Karpas-422 (cell line): ENCODE measurements at regions not wholly inside any gene's neighbourhood (a gene's known extent, or its start where the extent isn't known, plus 50 kb on each side); places are given as distances from the start of the nearest gene placed in this dataset.

ENCODE experiments used
- DNase-seq: peaks from one replicate; pipeline ENCODE4 v3.0.0-alpha.2; 2015
- H2AFZ ChIP-seq: fragments of 200-600 bp; sonication (generic); 2 replicates; pipeline ENCODE4 v1.6.1; 2014; ENCODE audit warnings: antibody characterized with exemption, low read length, mixed read lengths
- H3K27ac ChIP-seq: fragments of 200-600 bp; sonication (generic); 2 replicates; pipeline ENCODE4 v1.5.1; 2014; ENCODE audit warnings: mild to moderate bottlenecking, low read length, moderate library complexity
- H3K27me3 ChIP-seq: fragments of 200-600 bp; sonication (generic); 2 replicates; pipeline ENCODE4 v1.6.1; 2014; ENCODE audit warnings: low read length, mixed read lengths
- H3K36me3 ChIP-seq: fragments of 200-600 bp; sonication (generic); 2 replicates; pipeline ENCODE4 v1.6.1; 2014; ENCODE audit warnings: low read length, mixed read lengths; ENCODE audit not compliant: insufficient read depth
- H3K4me1 ChIP-seq: fragments of 200-600 bp; sonication (generic); 2 replicates; pipeline ENCODE4 v1.6.1; 2014; ENCODE audit warnings: mild to moderate bottlenecking, low read length, mixed read lengths
- H3K4me2 ChIP-seq: fragments of 200-600 bp; sonication (generic); 2 replicates; pipeline ENCODE4 v1.6.1; 2014; ENCODE audit warnings: low read length, low read depth, mild to moderate bottlenecking; ENCODE audit not compliant: poor library complexity, severe bottlenecking
- H3K4me3 ChIP-seq: fragments of 200-600 bp; sonication (generic); 2 replicates; pipeline ENCODE4 v1.5.1; 2014; ENCODE audit warnings: mild to moderate bottlenecking, antibody characterized with exemption, low read length, mixed read lengths
- H3K79me2 ChIP-seq: fragments of 200-600 bp; sonication (generic); 2 replicates; pipeline ENCODE4 v1.6.1; 2014; ENCODE audit warnings: mild to moderate bottlenecking, low read length, mixed read lengths
- H3K9ac ChIP-seq: fragments of 200-600 bp; sonication (generic); 2 replicates; pipeline ENCODE4 v1.6.0; 2014; ENCODE audit warnings: low read length
- H3K9me2 ChIP-seq: fragments of 200-600 bp; sonication (generic), shearing (Covaris generic); replicated peaks from 2 replicates; pipeline ENCODE4 v1.6.0; 2014; ENCODE audit warnings: mild to moderate bottlenecking, low read length, moderate library complexity; ENCODE audit not compliant: insufficient read depth
- H3K9me3 ChIP-seq: fragments of 300-700, 200-600 bp; sonication (generic); 2 replicates; pipeline ENCODE4 v1.6.1; 2014; ENCODE audit warnings: low read length, mixed read lengths
- H4K20me1 ChIP-seq: fragments of 200-600 bp; sonication (generic); 2 replicates; pipeline ENCODE4 v1.6.1; 2014; ENCODE audit warnings: mild to moderate bottlenecking, antibody characterized with exemption, low read length, low read depth; ENCODE audit not compliant: insufficient read depth

GRCh38 chr10:124340033-124340760 is 78.5 kb downstream of the OAT start:
- Histone ChIP-seq H3K27ac (no peak overlapping the region), H3K4me2 (no peak overlapping the region)

GRCh38 chr10:124339119-124340032 is 79.3 kb downstream of the OAT start:
- no peaks in the 10 kb centered on the region for H3K9me3 ChIP-seq
- H3K27me3 ChIP-seq: no peaks in the 10 kb centered on the region
- no peak overlapping the region for H3K4me2 ChIP-seq
- no peak overlapping the region for H3K27ac ChIP-seq
- H3K9ac ChIP-seq: no peak overlapping the region
- no peaks in the 10 kb centered on the region for H4K20me1 ChIP-seq
- DNase-seq: no peak
- no peak overlapping the region for H3K4me3 ChIP-seq
- no peaks in the 10 kb centered on the region for H3K79me2 ChIP-seq
- H3K4me1 ChIP-seq: peaks cover 9% of the 10 kb centered on the region
- H2AFZ ChIP-seq: no peak overlapping the region
- H3K36me3 ChIP-seq: no peaks in the 10 kb centered on the region
- H3K9me2 ChIP-seq: no peaks in the 10 kb centered on the region

More at GRCh38 chr10:124340033-124340760, 78.5 kb downstream of the OAT start:
- H3K9ac ChIP-seq: no peak overlapping the region
- H4K20me1 ChIP-seq: no peaks in the 10 kb centered on the region
- no peak for DNase-seq
- H3K27me3 ChIP-seq: no peaks in the 10 kb centered on the region
- no peaks in the 10 kb centered on the region for H3K9me3 ChIP-seq
- H3K4me3 ChIP-seq: no peak overlapping the region
- H3K4me1 ChIP-seq: peaks cover 9% of the 10 kb centered on the region
- no peaks in the 10 kb centered on the region for H3K36me3 ChIP-seq
- H2AFZ ChIP-seq: no peak overlapping the region
- no peaks in the 10 kb centered on the region for H3K9me2 ChIP-seq
- no peaks in the 10 kb centered on the region for H3K79me2 ChIP-seq

GRCh38 chr10:124338276-124338925 is 80.3 kb downstream of the OAT start:
- H3K27ac ChIP-seq: no peak overlapping the region
- H2AFZ ChIP-seq: no peak overlapping the region
- H3K9ac ChIP-seq: no peak overlapping the region
- no peaks in the 10 kb centered on the region for H3K9me2 ChIP-seq
- H3K4me1 ChIP-seq: peaks cover 9% of the 10 kb centered on the region
- DNase-seq: no peak
- H3K27me3 ChIP-seq: no peaks in the 10 kb centered on the region
- no peaks in the 10 kb centered on the region for H3K79me2 ChIP-seq
- no peak overlapping the region for H3K4me3 ChIP-seq
- no peaks in the 10 kb centered on the region for H3K9me3 ChIP-seq
- no peak overlapping the region for H3K4me2 ChIP-seq
- no peaks in the 10 kb centered on the region for H4K20me1 ChIP-seq
- H3K36me3 ChIP-seq: no peaks in the 10 kb centered on the region

GRCh38 chr10:124336186-124336585 is 82.5 kb downstream of the OAT start:
- H3K79me2 ChIP-seq: no peaks in the 10 kb centered on the region
- no peak overlapping the region for H3K9ac ChIP-seq
- H3K4me2 ChIP-seq: no peak overlapping the region
- DNase-seq: no peak
- H3K27me3 ChIP-seq: no peaks in the 10 kb centered on the region; the same call in 1 of the 2 replicates
- H2AFZ ChIP-seq: no peak overlapping the region
- no peak overlapping the region for H3K27ac ChIP-seq
- H3K4me1 ChIP-seq: peaks cover 5% of the 10 kb centered on the region
- no peak overlapping the region for H3K4me3 ChIP-seq
- H3K9me3 ChIP-seq: peaks cover 3% of the 10 kb centered on the region; the same call in 1 of the 2 replicates
- H3K9me2 ChIP-seq: no peaks in the 10 kb centered on the region
- no peaks in the 10 kb centered on the region for H3K36me3 ChIP-seq
- no peaks in the 10 kb centered on the region for H4K20me1 ChIP-seq

- no peaks in the 10 kb centered on the region for H3K36me3 ChIP-seq
- peaks cover 3% of the 10 kb centered on the region; the same call in 1 of the 2 replicates for H3K9me3 ChIP-seq
- no peak overlapping the region for H2AFZ ChIP-seq
- H3K9ac ChIP-seq: no peak overlapping the region
- no peak overlapping the region for H3K4me3 ChIP-seq
- no peaks in the 10 kb centered on the region for H3K4me1 ChIP-seq
- H3K27me3 ChIP-seq: no peaks in the 10 kb centered on the region; the same call in 1 of the 2 replicates
- DNase-seq: no peak
- no peak overlapping the region for H3K27ac ChIP-seq
- H3K4me2 ChIP-seq: no peak overlapping the region
- no peaks in the 10 kb centered on the region for H3K79me2 ChIP-seq
- no peaks in the 10 kb centered on the region for H3K9me2 ChIP-seq
- no peaks in the 10 kb centered on the region for H4K20me1 ChIP-seq
Observed at GRCh38 chr10:124333931-124334330, 84.8 kb downstream of the OAT start.

GRCh38 chr10:124332426-124332825 is 86.3 kb downstream of the OAT start:
- Histone ChIP-seq H3K27me3 (no peaks in the 10 kb centered on the region; the same call in 1 of the 2 replicates), H3K4me2 (no peak overlapping the region), H3K9me2 (no peaks in the 10 kb centered on the region), H2AFZ (no peak overlapping the region), H3K9ac (no peak overlapping the region), H3K36me3 (no peaks in the 10 kb centered on the region), H4K20me1 (no peaks in the 10 kb centered on the region), H3K27ac (no peak overlapping the region), H3K9me3 (peaks cover 3% of the 10 kb centered on the region; the same call in 1 of the 2 replicates), H3K79me2 (no peaks in the 10 kb centered on the region), H3K4me3 (no peak overlapping the region), H3K4me1 (no peaks in the 10 kb centered on the region)
- DNase-seq: no peak

- no peaks in the 10 kb centered on the region; the same call in 1 of the 2 replicates for H3K27me3 ChIP-seq
- H3K4me2 ChIP-seq: no peak overlapping the region
- H3K4me1 ChIP-seq: no peaks in the 10 kb centered on the region
- H3K27ac ChIP-seq: no peak overlapping the region
- no peak for DNase-seq
- no peaks in the 10 kb centered on the region for H3K79me2 ChIP-seq
- H3K36me3 ChIP-seq: no peaks in the 10 kb centered on the region
- H3K9ac ChIP-seq: no peak overlapping the region
- H3K9me3 ChIP-seq: peaks cover 3% of the 10 kb centered on the region; the same call in 1 of the 2 replicates
- no peak overlapping the region for H3K4me3 ChIP-seq
- no peaks in the 10 kb centered on the region for H3K9me2 ChIP-seq
- no peak overlapping the region for H2AFZ ChIP-seq
- H4K20me1 ChIP-seq: no peaks in the 10 kb centered on the region
Observed at GRCh38 chr10:124329941-124330340, 88.8 kb downstream of the OAT start.

- H3K9me2 ChIP-seq: no peaks in the 10 kb centered on the region
- no peaks in the 10 kb centered on the region for H3K4me1 ChIP-seq
- H4K20me1 ChIP-seq: no peaks in the 10 kb centered on the region
- no peak for DNase-seq
- no peaks in the 10 kb centered on the region; the same call in 1 of the 2 replicates for H3K27me3 ChIP-seq
- no peak overlapping the region for H3K4me3 ChIP-seq
- H3K79me2 ChIP-seq: no peaks in the 10 kb centered on the region
- H3K4me2 ChIP-seq: no peak overlapping the region
- H3K9ac ChIP-seq: no peak overlapping the region
- H3K9me3 ChIP-seq: peaks cover 3% of the 10 kb centered on the region; the same call in 1 of the 2 replicates
- H3K27ac ChIP-seq: no peak overlapping the region
- H3K36me3 ChIP-seq: no peaks in the 10 kb centered on the region
- H2AFZ ChIP-seq: no peak overlapping the region
Observed at GRCh38 chr10:124329362-124329761, 89.4 kb downstream of the OAT start.
